Tibial nerve (tissue), 4 donors: ENCODE measurements at regions not wholly inside any gene's neighbourhood (a gene's known extent, or its start where the extent isn't known, plus 50 kb on each side); places are given as distances from the start of the nearest gene placed in this dataset.

Source experiments
- DNase-seq, 2 donors: peaks; one replicate each; pipeline ENCODE4 v3.0.0-alpha.2; 2019; ENCODE audit warnings: low spot score in 2 of 2
- H3K27ac ChIP-seq, 4 donors: fragments of 200-600 bp; sonication (generic) in 3 of 4; one replicate each; pipeline ENCODE4 v1.5.1; 2017 to 2019; ENCODE audit warnings: mild to moderate bottlenecking in 1 of 4
- H3K27me3 ChIP-seq, 2 donors: fragments of 200-600 bp; sonication (generic) in 1 of 2; one replicate each; pipeline versions ENCODE4 v1.5.1 to v1.6.0; 2017 to 2019
- H3K36me3 ChIP-seq, 3 donors: fragments of 200-600 bp; sonication (generic); one replicate each; pipeline ENCODE4 v1.5.1; 2018 to 2019
- H3K4me1 ChIP-seq, 4 donors: fragments of 200-600 bp; sonication (generic) in 3 of 4; one replicate each; pipeline ENCODE4 v1.5.1; 2017 to 2019
- H3K4me3 ChIP-seq, 4 donors: fragments of 200-600 bp; sonication (generic) in 3 of 4; one replicate each; pipeline ENCODE4 v1.5.1; 2017 to 2019; ENCODE audit warnings: mild to moderate bottlenecking in 1 of 4, moderate library complexity in 1 of 4
- H3K9me3 ChIP-seq, 4 donors: fragments of 200-600 bp; sonication (generic) in 3 of 4; one replicate each; pipeline ENCODE4 v1.5.1; 2017 to 2019
- CTCF ChIP-seq, 5 experiments: fragments of 200-600 bp in 3 of 5; fragments of 450-650 bp in 2 of 5; sonication (generic) in 3 of 5; IDR thresholded peaks; one replicate each; pipeline ENCODE4 v1.5.1; 2016 to 2019; ENCODE audit warnings: antibody characterized with exemption in 5 of 5, mild to moderate bottlenecking in 3 of 5, moderate library complexity in 2 of 5
- EP300 ChIP-seq, 2 donors: sonication (generic); formaldehyde crosslinking; IDR thresholded peaks; one replicate each; pipeline ENCODE4 v1.6.1; 2017; ENCODE audit warnings: antibody characterized with exemption in 2 of 2, mild to moderate bottlenecking in 1 of 2
- POLR2A ChIP-seq, 2 donors: fragments of 450-650 bp; IDR thresholded peaks; one replicate each; pipeline ENCODE4 v1.6.1; 2017; ENCODE audit warnings: antibody characterized with exemption in 2 of 2, mild to moderate bottlenecking in 2 of 2, moderate library complexity in 2 of 2
- WGBS, 2 donors: methylation state at CpG; one replicate each; pipeline ENCODE4 v1.1.5; 2018; 5-methylcytosine and 5-hydroxymethylcytosine counted together

- no peak overlapping the region for H3K4me3 ChIP-seq
- no peaks in the 10 kb centered on the region for H3K36me3 ChIP-seq
- H3K27ac ChIP-seq, result no peak overlapping the region
- no peaks in the 10 kb centered on the region for H3K4me1 ChIP-seq
- DNase-seq, result no peak
- H3K27me3 ChIP-seq, result no peaks in the 10 kb centered on the region
- 58 to 65% methylated on average over 2 of the region's 2 CpGs for WGBS, 2 donors
- TF ChIP-seq CTCF (IDR thresholded peaks at IDR 0.05) (no peak), POLR2A (IDR thresholded peaks at IDR 0.05) (no peak), EP300 (IDR thresholded peaks at IDR 0.05) (no peak)
- H3K9me3 ChIP-seq, result no peaks in the 10 kb centered on the region
These were observed 221.3 kb downstream of the TRIM36 start for GRCh38 chr5:114948363-114948762.

- TF ChIP-seq POLR2A (IDR thresholded peaks at IDR 0.05) (no peak), EP300 (IDR thresholded peaks at IDR 0.05) (no peak), CTCF (IDR thresholded peaks at IDR 0.05) (no peak)
- WGBS, 2 donors, result 82 to 83% methylated on average over 1 of the region's 1 CpG
These were observed 229.0 kb downstream of the TRIM36 start for GRCh38 chr5:114940709-114941108.

GRCh38 chr5:114935490-114935889 lies 234.2 kb downstream of the TRIM36 start:
- no peak for DNase-seq
- no peak overlapping the region for H3K4me3 ChIP-seq
- no peaks in the 10 kb centered on the region for H3K36me3 ChIP-seq
- H3K9me3 ChIP-seq, result peaks cover 0 to 15% (median 0%) of the 10 kb centered on the region in 4 donors
- TF ChIP-seq EP300 (IDR thresholded peaks at IDR 0.05) (no peak), POLR2A (IDR thresholded peaks at IDR 0.05) (no peak), CTCF (IDR thresholded peaks at IDR 0.05) (no peak)
- H3K4me1 ChIP-seq, result no peaks in the 10 kb centered on the region
- no peak overlapping the region for H3K27ac ChIP-seq
- H3K27me3 ChIP-seq, result no peaks in the 10 kb centered on the region

More at GRCh38 chr5:114940709-114941108, 229.0 kb downstream of the TRIM36 start:
- Histone ChIP-seq H3K9me3 (peaks cover 0 to 15% (median 0%) of the 10 kb centered on the region in 4 donors), H3K4me1 (no peaks in the 10 kb centered on the region), H3K36me3 (no peaks in the 10 kb centered on the region), H3K27ac (no peak overlapping the region), H3K4me3 (no peak overlapping the region), H3K27me3 (no peaks in the 10 kb centered on the region)
- no peak for DNase-seq

GRCh38 chr5:114928644-114929462 lies 240.9 kb downstream of the TRIM36 start:
- Histone ChIP-seq H3K4me1 (no peaks in the 10 kb centered on the region), H3K4me3 (no peak overlapping the region), H3K36me3 (no peaks in the 10 kb centered on the region), H3K27me3 (no peaks in the 10 kb centered on the region), H3K9me3 (peaks cover 0 to 7% (median 0%) of the 10 kb centered on the region in 4 donors), H3K27ac (no peak overlapping the region)
- TF ChIP-seq EP300 (IDR thresholded peaks at IDR 0.05) (no peak), POLR2A (IDR thresholded peaks at IDR 0.05) (no peak), CTCF (IDR thresholded peaks at IDR 0.05) (no peak)
- WGBS, 2 donors, result 88 to 94% methylated on average over 18 to 26 of the region's 32 CpGs
- no peak for DNase-seq

- Histone ChIP-seq H3K9me3 (peaks cover 0 to 9% (median 0%) of the 10 kb centered on the region in 4 donors), H3K27ac (no peak overlapping the region), H3K27me3 (no peaks in the 10 kb centered on the region), H3K4me1 (no peaks in the 10 kb centered on the region), H3K36me3 (no peaks in the 10 kb centered on the region), H3K4me3 (no peak overlapping the region)
- 95% methylated on average over 4 of the region's 4 CpGs for WGBS, 2 donors
- TF ChIP-seq POLR2A (IDR thresholded peaks at IDR 0.05) (no peak), CTCF (IDR thresholded peaks at IDR 0.05) (no peak), EP300 (IDR thresholded peaks at IDR 0.05) (no peak)
- DNase-seq, result no peak
These were observed 244.9 kb downstream of the TRIM36 start for GRCh38 chr5:114924769-114925168.
